Activated CD4-positive, alpha-beta memory T cell treated with anti-CD3 and anti-CD28 coated beads for 36 hours (primary cell): ENCODE measurements at regions not wholly inside any gene's neighbourhood (a gene's known extent, or its start where the extent isn't known, plus 50 kb on each side); places are given as distances from the start of the nearest gene placed in this dataset.
"Not testable (repeated sequence)": the region's sequence is repeated elsewhere in the genome, so short reads cannot be mapped to it uniquely, and the experiment has no call there.

ENCODE experiments used
- CTCF ChIA-PET: fragments of 350-600 bp; sonication (Branson Sonifier 250); formaldehyde crosslinking; loops from one replicate; lab custom pipeline; 2021; ENCODE audit warnings: antibody characterized with exemption, inconsistent platforms; lab: Charles Lee
- POLR2A ChIA-PET: fragments of 350-600 bp; sonication (Branson Sonifier 250); formaldehyde crosslinking; loops from one replicate; lab custom pipeline; 2021; ENCODE audit warnings: antibody characterized with exemption; lab: Charles Lee
- DNase-seq: peaks from one replicate; pipeline ENCODE4 v3.0.0-alpha.2; 2020
- H3K27ac Mint-ChIP-seq: one replicate; pipeline ENCODE4 v1.8.0; 2021; ENCODE audit warnings: mixed read lengths
- H3K27me3 Mint-ChIP-seq: one replicate; pipeline ENCODE4 v1.8.0; 2021; ENCODE audit warnings: mixed read lengths
- H3K36me3 Mint-ChIP-seq: one replicate; pipeline ENCODE4 v1.8.0; 2021; ENCODE audit warnings: mixed read lengths
- H3K4me1 Mint-ChIP-seq: one replicate; pipeline ENCODE4 v1.8.0; 2021; ENCODE audit warnings: low read depth, mixed read lengths
- H3K4me3 Mint-ChIP-seq: one replicate; pipeline ENCODE4 v1.8.0; 2021; ENCODE audit warnings: mild to moderate bottlenecking, mixed read lengths
- H3K9me3 Mint-ChIP-seq: one replicate; pipeline ENCODE4 v1.8.0; 2021; ENCODE audit warnings: mixed read lengths
- intact Hi-C: fragments of 100-400 bp; cut with micrococcal nuclease; formaldehyde crosslinking; loops from one replicate; pipeline ENCODE4 v1.15.1; 2023

GRCh38 chr16:29181254-29181780, 196.5 kb downstream of the LAT start:
- H3K27ac Mint-ChIP-seq, CTCF ChIA-PET, H3K36me3 Mint-ChIP-seq, H3K9me3 Mint-ChIP-seq, intact Hi-C loops, POLR2A ChIA-PET, H3K4me1 Mint-ChIP-seq, H3K4me3 Mint-ChIP-seq, H3K27me3 Mint-ChIP-seq, DNase-seq: not testable (repeated sequence)

GRCh38 chr16:29180206-29180600, 195.4 kb downstream of the LAT start:
- H3K4me1 Mint-ChIP-seq, H3K36me3 Mint-ChIP-seq, H3K4me3 Mint-ChIP-seq, intact Hi-C loops, H3K9me3 Mint-ChIP-seq, CTCF ChIA-PET, POLR2A ChIA-PET, DNase-seq, H3K27ac Mint-ChIP-seq, H3K27me3 Mint-ChIP-seq: not testable (repeated sequence)

- POLR2A ChIA-PET, CTCF ChIA-PET, H3K36me3 Mint-ChIP-seq, H3K4me3 Mint-ChIP-seq, DNase-seq, H3K27ac Mint-ChIP-seq, H3K9me3 Mint-ChIP-seq, H3K4me1 Mint-ChIP-seq, intact Hi-C loops, H3K27me3 Mint-ChIP-seq: not testable (repeated sequence)
Measured at GRCh38 chr16:29179401-29180205, 194.8 kb downstream of the LAT start.

- H3K4me3 Mint-ChIP-seq, H3K36me3 Mint-ChIP-seq, H3K4me1 Mint-ChIP-seq, H3K27ac Mint-ChIP-seq, intact Hi-C loops, DNase-seq, POLR2A ChIA-PET, H3K9me3 Mint-ChIP-seq, CTCF ChIA-PET, H3K27me3 Mint-ChIP-seq: not testable (repeated sequence)
Measured at GRCh38 chr16:29177888-29178726, 193.3 kb downstream of the LAT start.

GRCh38 chr16:29177203-29177887, 192.5 kb downstream of the LAT start:
- H3K36me3 Mint-ChIP-seq, DNase-seq, H3K4me3 Mint-ChIP-seq, H3K27ac Mint-ChIP-seq, CTCF ChIA-PET, H3K4me1 Mint-ChIP-seq, H3K9me3 Mint-ChIP-seq, POLR2A ChIA-PET, H3K27me3 Mint-ChIP-seq, intact Hi-C loops: not testable (repeated sequence)

- POLR2A ChIA-PET, intact Hi-C loops, CTCF ChIA-PET, H3K27me3 Mint-ChIP-seq, H3K36me3 Mint-ChIP-seq, H3K27ac Mint-ChIP-seq, H3K9me3 Mint-ChIP-seq, H3K4me3 Mint-ChIP-seq, DNase-seq, H3K4me1 Mint-ChIP-seq: not testable (repeated sequence)
Measured at GRCh38 chr16:29176822-29177202, 192.0 kb downstream of the LAT start.

- H3K4me3 Mint-ChIP-seq, H3K36me3 Mint-ChIP-seq, POLR2A ChIA-PET, DNase-seq, CTCF ChIA-PET, intact Hi-C loops, H3K27me3 Mint-ChIP-seq, H3K4me1 Mint-ChIP-seq, H3K9me3 Mint-ChIP-seq, H3K27ac Mint-ChIP-seq: not testable (repeated sequence)
Measured at GRCh38 chr16:29176154-29176470, 191.3 kb downstream of the LAT start.

GRCh38 chr16:29175411-29176153, 190.7 kb downstream of the LAT start:
- H3K27ac Mint-ChIP-seq, H3K4me1 Mint-ChIP-seq, H3K9me3 Mint-ChIP-seq, DNase-seq, H3K4me3 Mint-ChIP-seq, H3K27me3 Mint-ChIP-seq, POLR2A ChIA-PET, intact Hi-C loops, H3K36me3 Mint-ChIP-seq, CTCF ChIA-PET: not testable (repeated sequence)

GRCh38 chr16:29173371-29174305, 188.8 kb downstream of the LAT start:
- H3K27me3 Mint-ChIP-seq, CTCF ChIA-PET, H3K27ac Mint-ChIP-seq, DNase-seq, H3K36me3 Mint-ChIP-seq, H3K4me1 Mint-ChIP-seq, H3K9me3 Mint-ChIP-seq, POLR2A ChIA-PET, intact Hi-C loops, H3K4me3 Mint-ChIP-seq: not testable (repeated sequence)

GRCh38 chr16:29172098-29172724, 187.4 kb downstream of the LAT start:
- H3K4me3 Mint-ChIP-seq, intact Hi-C loops, POLR2A ChIA-PET, H3K9me3 Mint-ChIP-seq, H3K27me3 Mint-ChIP-seq, CTCF ChIA-PET, H3K36me3 Mint-ChIP-seq, DNase-seq, H3K27ac Mint-ChIP-seq, H3K4me1 Mint-ChIP-seq: not testable (repeated sequence)

- not testable (repeated sequence) for H3K4me1 Mint-ChIP-seq, H3K36me3 Mint-ChIP-seq, H3K4me3 Mint-ChIP-seq
Measured at GRCh38 chr16:29171296-29171695, 186.4 kb downstream of the LAT start.

More at GRCh38 chr16:29171296-29171695, 186.4 kb downstream of the LAT start:
- intact Hi-C loops, CTCF ChIA-PET, DNase-seq, POLR2A ChIA-PET, H3K27ac Mint-ChIP-seq, H3K27me3 Mint-ChIP-seq, H3K9me3 Mint-ChIP-seq: not testable (repeated sequence)
